ENCODE measurements at regions not wholly inside any gene's neighbourhood (a gene's known extent, or its start where the extent isn't known, plus 50 kb on each side); places are given as distances from the start of the nearest gene placed in this dataset.

- no peak for TF ChIP-seq CTCF (IDR thresholded peaks at IDR 0.05; ENCODE audit: borderline replicate concordance, extremely low read depth, low read length, poor library complexity, severe bottlenecking)
- TF ChIP-seq EZH2 (IDR thresholded peaks at IDR 0.05; ENCODE audit: borderline replicate concordance, low read depth, low read length, severe bottlenecking): no peak
Measured at GRCh38 chr2:60268661-60269060, 284.8 kb downstream of the BCL11A start.
